NK-92 treated with Interleukin-12 subunit alpha and Interleukin-12 subunit beta, amount 100 ng/mL, for 24 hours (cell line): ENCODE measurements at regions not wholly inside any gene's neighbourhood (a gene's known extent, or its start where the extent isn't known, plus 50 kb on each side); places are given as distances from the start of the nearest gene placed in this dataset.

Source experiments
- DNase-seq: peaks from one replicate; lab custom pipeline; 2025; lab: John Stamatoyannopoulos, UW

DNA sequence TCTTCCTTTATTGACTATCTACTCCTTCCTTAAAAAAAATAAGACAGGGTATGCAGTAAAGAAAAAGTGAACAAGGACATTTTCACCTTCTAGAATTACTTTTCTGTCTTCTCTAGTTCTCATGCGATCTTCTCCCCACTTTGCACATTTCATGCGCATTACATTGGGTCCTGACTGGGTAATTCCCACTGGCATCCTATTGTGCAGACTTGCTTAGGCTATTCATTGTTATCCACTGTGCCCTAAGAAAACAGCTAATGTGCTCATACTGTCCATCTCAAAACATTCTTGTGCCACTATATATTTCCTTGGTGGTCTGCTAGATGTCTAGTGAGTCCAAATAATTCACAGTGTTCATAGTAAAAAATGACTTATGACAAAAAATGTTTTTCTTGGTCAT is 447.4 kb upstream of the ROBO1 start:
- DNase-seq: no peak

DNA sequence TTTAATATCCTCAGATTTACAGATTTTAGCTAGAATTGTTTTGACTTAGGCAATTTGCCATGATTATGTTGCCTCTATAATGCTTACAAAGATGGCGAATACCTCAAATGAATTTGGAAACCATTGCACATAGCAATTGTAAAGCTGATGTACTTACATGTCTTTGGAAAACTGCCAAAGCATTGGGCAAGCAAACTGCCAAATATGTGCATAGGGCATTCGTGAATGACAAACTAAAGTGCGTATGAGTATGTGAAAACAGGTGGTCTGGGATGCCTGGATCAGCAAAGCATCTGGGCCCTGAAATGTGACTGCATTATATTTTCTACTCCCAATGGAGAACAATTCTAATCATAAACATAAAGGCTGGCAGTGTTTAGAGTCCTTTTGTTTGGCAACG is 445.3 kb upstream of the ROBO1 start:
- DNase-seq: no peak

DNA sequence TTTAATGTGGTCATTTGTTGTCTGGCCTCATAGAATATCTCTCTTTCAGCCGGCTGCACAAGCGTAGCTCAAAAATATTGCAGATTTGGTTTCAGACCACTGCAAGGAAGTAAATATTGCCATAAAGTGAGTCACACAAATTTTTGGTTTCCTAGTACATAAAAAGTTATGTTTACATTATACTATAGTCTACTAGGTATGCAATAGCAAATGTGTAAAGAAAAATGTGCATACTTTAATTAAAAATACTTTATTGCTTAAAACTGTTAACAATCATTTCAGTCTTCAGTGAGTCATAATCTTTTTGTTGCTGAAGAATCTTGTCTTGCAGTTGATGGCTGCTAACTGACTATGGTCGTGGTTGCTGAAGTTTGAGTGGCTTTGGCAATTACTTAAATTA is 425.1 kb upstream of the ROBO1 start:
- no peak for DNase-seq

DNA sequence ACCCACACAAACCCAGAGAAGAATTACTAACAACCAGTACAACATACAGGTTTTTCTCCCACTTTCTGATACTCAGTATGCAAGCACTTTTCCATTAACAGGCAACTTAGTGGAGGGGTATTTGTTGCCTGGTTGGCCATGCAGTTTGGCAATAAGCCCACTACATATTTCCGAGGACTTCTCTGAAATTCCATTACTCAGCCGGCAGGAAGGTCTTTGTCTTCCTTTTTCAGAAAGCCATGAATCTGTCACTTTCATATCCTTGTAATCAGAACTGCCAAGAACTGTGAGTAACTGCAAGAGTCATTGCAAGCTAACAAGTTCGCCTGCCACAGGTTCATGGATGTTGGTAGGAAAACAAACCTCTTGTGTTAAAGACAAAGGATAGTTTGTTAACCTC is 422.3 kb upstream of the ROBO1 start:
- DNase-seq: no peak

DNA sequence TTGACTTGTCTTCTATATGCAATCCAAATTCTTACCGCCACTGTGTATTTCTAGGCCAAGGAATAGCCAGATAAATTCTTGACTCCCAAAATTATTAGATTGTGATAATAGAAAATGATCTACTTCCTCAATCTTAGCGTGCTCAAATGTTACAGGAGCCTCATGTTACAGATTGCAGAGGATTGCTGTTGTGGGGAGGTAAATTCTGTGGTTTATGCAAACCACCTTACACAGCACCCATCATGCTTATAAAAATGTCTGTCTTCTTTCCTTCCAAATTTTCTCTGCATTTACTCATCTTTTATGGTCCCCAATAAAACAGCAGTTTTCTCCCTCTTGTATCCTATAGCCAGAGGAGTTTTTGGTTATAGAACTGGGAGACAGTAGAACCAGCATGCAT is 420.2 kb upstream of the ROBO1 start:
- DNase-seq: no peak

DNA sequence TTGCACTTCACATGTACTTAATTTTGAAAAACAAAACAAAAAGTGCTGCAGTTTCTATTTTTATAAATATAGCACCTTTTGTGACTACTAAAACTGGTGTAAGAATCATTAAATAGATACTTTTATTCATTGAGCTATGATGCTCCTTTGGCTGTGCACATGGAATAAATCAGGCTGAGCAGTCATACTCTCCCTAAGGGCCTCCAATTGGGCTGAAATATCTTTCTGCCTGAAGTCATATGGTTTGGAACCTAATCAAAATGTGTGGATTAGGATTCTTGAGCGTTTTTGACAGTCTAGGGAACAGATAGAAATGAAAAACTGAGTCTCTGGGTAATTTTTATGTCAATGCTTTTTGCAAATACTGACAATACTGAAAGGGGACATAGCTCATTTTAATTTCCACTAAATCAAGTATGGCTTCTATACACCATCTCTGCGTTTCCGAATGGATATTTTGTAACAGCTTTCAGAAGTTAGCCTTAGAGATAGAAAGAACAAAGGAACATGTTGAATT is 392.2 kb upstream of the ROBO1 start:
- DNase-seq: no peak

DNA sequence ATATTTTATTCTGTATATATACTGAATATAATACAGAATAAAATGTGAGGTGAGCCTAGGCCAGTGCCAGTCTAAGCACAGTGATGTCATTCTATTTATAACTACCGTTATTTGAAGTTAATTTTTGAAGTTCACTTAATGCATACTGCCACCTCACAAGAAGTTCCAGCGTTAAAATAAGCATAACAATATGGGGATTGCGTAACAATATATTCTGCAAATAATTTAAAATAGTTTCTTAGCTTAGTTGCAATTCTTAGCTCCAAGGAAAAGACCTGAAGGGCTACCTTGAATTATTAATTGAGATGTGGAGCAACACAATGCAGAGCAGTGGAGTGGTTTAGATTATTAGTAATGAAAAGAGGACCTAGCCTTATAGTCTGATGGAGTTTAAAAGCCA is 390.5 kb upstream of the ROBO1 start:
- no peak for DNase-seq

DNA sequence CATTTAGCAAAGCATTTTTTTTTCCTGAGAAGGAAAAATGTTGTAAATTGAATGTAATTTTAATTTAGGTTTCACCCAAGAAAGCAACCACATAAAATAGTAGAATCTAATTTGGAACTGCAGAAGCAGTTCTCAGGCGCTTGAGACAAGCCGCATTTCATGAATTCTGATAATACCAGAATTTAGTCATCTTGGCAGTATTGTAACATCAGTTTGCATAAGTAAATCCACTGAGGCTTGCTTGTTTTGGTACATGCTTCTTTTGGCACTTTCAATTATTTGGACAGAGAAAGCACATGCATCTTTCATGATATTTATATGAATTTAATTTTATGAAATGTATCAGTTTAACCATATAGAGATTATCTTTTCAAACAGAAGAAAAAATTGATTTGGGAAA is 389.7 kb upstream of the ROBO1 start:
- no peak for DNase-seq

DNA sequence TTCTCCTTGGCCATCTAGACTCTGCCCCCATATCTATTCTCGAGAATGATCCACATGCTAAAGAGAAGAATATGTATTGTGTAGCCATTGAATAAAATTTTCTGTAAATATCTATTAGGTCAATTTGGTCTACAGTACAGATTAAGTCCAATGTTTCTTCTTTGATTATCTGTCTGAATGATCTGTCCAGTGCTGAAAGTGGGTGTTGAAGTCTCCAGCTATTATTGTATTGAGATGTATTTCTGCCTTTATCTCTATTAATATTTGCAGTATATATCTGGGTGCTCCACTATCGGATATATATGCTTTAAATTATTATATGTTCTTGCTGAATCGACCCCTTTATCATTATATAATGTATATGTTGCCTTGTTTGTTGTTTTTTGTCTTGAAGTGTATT is 384.9 kb upstream of the ROBO1 start:
- no peak for DNase-seq

DNA sequence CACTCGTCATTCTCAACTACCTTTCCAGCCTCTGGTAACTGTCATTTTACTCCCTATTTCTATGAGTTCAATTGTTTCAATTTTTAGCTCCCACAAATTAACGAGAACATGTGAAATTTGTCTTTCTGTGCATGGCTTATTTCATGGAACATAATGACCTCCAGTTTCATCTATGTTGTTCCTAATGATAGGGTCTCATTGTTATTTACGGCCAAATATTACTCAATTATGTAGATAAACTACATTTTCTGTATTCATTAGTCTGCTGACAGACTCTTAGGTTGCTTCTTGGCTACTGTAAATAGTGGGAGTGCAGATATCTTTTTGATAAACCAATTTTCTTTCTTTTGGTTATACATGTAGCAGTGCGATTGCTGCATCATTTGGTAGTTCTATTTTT is 374.9 kb upstream of the ROBO1 start:
- DNase-seq: no peak

DNA sequence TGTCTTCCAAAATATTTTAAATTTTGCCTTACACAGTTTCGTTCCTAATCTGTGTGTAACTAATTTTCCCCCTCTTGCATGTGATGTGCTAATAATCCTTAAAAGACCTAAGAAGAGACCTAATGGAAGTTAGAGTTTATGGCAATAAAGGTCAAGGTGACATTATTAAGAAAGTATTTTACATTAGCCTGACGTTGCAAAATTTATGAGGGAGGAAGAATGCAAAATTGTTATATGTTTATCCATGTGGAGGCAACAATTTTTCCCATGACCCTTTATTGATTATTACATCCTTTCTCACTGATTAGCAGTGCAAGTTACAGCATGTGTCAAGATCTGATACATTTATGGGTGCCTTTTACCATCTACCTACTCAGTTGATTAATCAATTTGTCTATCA is 373.8 kb upstream of the ROBO1 start:
- DNase-seq: no peak

DNA sequence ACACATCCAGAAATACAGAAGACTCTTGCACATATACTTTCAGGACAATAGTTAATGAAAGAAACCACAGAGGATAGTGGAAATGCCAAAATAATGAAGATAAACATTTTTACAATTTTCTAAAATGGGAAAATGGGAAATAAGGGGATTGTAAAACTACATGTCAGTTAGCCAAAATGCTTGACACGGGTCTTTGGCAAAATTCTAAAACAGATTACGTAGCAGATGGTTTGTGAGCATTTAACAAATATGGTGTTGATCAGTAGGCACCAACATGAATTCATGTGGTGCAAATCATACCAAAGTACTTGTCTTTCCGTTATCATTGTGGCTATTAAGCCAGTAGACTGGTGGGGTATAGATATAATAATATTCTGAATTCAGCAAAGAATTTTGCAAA is 348.5 kb upstream of the ROBO1 start:
- no peak for DNase-seq

DNA sequence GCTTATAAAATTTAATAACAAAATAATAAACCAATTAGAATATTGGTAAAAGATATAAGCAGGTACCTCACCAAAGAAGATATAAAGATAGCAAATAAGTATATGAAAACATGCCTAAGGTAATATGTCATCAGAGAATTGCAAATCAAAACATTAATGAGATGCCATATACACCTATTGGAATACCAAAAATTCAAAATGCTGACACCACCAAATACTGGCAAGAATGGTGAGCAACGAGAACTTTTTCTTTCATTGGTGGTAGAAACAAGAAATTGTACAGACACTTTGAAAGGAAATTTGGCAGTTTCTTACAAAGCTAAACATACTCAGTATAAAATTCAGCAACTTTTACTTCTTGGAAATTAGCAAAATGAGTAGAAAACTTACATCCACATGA is 346.9 kb upstream of the ROBO1 start:
- no peak for DNase-seq

DNA sequence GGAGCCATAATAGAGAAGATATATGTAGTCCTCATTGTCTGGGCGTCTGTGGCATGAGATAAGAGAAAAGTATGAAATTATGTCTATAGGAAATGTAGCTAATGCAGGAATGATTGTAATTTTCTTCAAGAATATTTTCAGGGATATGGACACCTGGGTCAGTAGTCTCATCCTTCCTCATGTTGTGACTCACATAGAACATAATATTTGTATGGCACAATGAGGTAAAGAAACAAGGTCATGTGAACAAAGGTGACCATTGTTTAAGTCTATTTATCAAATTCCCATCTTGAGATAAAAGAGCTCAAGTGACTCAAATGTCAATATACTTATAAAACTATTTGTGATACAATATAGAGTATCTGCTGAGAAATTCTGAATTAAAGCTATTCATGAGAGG is 345.5 kb upstream of the ROBO1 start:
- DNase-seq: no peak

DNA sequence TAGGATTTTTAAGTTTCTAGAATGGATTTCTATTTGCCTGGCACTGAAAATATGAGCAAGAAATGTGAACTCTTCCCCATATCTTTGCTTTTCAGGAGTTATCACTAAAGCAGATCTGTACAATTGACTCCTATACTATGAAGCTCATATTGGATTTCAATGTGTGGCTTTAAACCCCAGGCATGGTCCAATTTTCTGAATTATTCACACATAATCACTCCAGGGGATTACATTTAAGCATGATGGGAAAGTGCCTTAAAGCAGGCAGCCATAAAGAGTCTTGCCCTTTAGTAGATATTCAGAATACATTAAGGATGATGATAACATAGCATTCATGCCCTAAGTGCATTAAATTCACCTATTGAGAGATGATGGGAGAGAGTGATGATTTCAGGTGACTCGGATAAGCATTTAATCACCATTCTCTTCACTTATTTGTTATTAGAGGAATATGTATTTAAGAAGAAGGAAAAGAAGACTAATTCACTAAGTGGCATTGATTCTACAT is 331.8 kb upstream of the ROBO1 start:
- DNase-seq: no peak

DNA sequence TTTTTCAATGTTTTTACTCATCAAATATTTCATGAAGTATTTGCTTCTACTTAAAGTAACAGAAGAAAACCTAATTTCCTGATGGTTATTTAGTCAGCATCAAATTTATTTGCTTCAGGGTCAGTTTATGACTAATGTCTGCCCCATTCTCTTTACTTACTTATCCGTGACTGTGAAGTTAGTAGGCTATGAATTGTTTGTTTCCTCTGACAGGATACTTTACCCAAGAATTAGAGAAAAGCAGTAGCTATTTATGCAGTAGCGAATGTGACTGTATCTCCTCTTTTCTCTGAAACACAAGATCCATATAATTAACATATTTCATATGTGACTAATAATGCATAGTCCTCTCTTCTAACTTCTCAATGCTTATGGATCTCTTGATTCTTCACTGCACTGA is 329.9 kb upstream of the ROBO1 start:
- DNase-seq: no peak

DNA sequence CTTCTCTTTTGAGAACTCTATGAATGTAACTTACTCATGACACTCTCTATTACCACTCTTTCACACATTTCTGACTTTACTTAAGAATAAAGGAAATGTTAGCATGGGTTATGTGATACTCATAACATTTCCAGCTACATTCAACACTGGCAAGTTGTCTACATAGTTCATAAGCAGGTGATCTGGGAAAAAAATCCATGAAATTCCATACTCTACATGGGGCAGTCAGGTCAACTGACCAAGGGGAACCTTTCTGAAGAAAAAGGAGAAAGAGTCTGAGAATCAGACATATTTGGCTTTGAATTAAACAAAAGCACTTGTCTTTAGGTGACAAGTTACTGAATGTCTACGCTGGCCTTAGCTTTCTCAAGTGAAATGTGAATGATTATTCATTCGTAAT is 329.1 kb upstream of the ROBO1 start:
- DNase-seq: no peak

DNA sequence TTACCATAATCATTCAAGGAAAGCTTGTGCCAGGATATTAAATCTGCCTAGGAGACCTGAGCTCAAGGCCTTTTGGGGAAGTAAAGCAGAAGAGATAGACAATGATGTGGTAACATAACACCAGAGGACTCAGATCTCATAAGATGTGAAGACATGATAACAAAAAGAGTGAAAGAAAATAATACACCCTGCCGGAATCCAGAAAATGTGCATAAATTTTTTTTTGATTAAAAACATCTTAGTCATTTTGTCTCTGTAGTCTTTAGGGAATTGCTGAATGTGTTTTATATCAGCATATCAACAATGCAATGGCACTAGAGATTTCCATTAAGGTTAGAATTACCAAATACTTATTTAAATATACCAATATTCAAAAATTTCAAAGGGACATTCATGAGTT is 326.8 kb upstream of the ROBO1 start:
- DNase-seq: no peak

DNA sequence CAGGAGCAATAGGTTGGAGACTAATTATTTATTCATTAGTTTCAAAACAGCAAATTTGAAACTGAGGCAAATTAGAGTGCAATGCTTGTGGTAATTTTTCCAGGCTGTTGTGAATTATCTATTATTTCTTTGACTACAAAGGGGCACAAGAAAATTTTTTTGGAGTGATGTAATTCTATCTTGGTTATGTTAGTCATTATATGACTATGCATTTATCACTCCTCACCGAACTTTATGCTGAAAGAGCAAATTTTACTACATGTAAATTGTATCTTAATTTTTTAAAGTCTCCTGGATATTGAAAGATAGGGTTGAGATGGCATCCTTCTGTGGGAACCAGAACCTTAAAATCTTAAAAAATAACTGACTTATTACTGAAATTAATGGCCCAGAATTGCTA is 320.0 kb upstream of the ROBO1 start:
- DNase-seq: no peak

DNA sequence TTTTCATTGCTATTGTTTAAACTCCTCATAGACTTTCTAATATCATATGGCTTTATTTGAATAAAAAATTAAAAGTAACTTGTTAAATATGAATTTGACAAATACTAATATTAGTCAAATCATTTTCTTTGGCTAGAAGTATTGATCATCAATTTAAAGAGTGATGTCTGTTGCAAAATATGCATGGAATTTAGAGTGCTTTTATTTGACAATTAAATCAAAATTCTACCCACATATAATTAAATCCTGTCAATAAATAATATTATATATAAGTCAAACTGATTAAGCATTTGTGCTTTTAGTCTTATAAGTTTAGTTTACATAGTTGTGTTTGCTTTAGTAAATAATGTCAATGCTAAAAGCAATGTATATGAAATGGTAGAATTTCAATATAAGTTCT is 318.6 kb upstream of the ROBO1 start:
- no peak for DNase-seq

DNA sequence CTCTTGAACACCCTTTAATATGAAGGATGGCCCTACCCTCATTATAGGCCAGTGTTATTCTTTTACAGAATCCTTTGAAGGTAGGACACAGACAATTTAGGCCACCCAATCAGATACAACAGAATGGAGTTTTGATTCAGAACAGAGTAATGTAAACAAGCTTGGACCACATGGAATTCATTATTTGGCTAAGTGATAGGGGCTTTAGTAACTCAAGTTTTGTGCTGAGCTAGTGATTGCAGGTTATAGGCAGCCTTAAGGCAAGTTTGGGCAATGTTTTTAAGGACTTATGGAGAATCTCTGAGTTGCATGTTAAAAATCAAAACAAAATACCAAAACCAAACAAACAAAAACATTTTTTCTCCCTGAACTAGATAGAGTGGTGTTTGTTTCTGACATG is 312.1 kb upstream of the ROBO1 start:
- no peak for DNase-seq

DNA sequence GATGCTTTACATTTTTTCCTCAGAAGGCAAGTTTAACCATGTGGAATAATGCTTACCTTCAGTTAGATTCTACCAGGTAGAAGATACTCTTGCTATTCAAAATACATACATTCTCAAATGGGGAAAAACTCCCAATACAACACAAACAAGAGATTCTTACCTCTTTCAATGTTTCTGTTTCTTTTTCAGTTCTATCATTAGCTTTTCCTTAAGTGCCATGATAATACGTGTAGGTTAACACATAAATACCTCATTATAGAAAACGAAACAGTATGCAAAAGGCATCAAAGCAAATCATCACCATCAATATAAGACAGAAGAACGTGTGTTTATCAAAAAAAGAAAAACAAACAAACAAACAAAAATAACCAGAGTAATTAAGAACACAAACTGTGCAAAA is 300.7 kb upstream of the ROBO1 start:
- DNase-seq: no peak

DNA sequence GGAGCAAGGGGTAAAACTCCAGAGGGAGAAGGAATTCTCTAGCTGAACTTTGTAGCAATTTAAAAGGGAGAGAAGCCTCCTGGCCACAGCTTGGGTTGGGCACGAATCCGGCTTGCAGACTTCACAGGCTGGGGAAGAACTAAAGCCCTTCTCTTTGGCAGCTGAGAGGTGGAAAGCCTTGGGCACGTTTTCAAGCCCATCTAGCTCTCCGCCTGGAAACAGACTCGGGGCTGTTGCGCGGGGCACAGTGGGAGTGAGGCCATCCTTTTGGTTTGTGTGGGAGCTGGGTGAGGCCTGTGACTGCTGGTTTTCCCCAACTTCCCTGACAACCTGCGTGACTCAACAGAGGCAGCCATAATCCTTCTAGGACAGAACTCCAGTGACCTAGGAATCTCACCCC is 295.7 kb upstream of the ROBO1 start:
- DNase-seq: no peak

DNA sequence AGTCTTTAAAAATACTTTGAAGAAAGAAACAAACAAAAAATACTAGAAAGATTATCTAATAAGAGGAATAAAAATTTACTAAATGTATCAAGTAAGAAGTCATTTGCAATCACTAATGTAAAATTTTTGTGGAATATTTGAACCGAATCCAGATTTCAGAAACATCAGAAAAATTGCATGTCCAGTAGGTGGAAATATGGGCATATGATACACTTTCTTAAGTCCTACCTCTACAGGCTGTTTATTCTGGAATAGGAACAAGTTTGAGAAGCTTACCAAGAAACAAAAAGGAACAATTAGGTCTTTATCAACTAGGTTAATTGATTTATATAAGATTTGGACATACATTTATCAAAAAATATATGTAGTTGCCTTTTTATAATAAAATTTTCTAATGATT is 292.9 kb upstream of the ROBO1 start:
- no peak for DNase-seq

DNA sequence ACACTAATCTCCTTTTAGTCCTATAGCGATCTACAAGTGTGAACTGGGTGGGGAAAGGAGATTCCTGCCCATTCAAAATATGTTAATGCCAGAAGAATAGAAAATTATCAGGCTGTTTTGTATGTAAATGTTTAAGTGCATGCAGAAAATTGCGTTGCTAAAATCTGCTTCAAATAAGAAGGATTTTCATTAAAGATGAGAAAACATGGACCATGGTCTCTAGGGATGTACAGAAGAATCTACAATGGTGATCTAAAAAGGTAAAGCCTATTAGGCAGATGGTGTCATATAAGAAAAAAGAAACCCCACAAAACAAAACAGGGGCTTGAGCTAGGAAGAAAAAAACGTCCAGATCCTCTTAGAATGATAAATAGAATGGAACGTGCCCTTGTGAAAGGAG is 287.5 kb upstream of the ROBO1 start:
- no peak for DNase-seq
